Mammary epithelial cell (primary cell): ENCODE measurements at regions not wholly inside any gene's neighbourhood (a gene's known extent, or its start where the extent isn't known, plus 50 kb on each side); places are given as distances from the start of the nearest gene placed in this dataset.

Experiments
- CTCF ChIP-seq, 2 donors: IDR thresholded peaks in 1 of 2; conservative IDR thresholded peaks in 1 of 2; 2 replicates each; pipeline ENCODE4 v1.5.1; 2011 to 2012; ENCODE audit warnings: inconsistent platforms in 2 of 2, low read length in 2 of 2, mild to moderate bottlenecking in 2 of 2, control low read depth in 1 of 2, low read depth in 1 of 2; ENCODE audit not compliant: insufficient read depth in 1 of 2; ENCODE audit errors: extremely low read depth in 1 of 2
- EZH2 ChIP-seq: IDR thresholded peaks from 2 replicates; pipeline ENCODE4 v1.6.1; 2012; ENCODE audit warnings: low read length, inconsistent platforms, borderline replicate concordance

DNA sequence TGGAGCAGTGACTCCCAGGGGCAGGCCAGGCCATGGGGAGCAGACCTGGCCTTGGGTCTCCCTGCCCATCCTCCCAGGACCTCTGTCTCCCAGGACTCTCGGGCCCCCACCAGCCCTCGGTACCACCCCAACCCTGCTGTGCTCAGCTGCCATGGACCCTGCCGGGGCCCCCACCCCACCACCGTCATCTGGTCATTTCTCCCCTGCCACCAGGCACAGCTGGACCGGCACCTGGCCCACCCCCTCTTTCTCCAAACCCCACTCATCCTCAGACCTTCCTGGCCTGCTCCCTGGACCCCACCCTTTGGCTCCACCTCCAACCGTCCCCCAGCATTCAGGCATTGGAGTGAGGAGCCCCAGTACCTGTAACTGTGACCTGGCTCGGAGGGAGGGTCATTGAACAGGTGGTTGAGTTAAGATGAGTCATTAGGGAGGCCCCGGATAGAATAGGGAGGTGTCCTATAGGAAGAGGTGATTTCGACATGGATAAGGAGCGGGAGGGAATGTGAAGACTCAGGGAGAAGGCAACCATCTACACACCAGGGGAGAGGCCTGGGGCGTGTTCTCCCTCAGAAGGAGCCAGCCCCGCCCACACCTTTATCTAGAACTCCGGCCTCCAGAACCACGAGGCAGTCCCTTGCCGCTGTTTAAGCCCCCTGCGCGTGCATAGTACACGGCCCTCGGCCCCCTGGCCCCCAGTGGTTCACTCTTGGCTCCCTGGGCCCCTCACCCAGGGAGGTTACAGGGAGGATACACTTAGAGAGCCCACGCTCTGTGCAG is 1395.9 kb downstream of the BRD1 start:
- TF ChIP-seq CTCF (conservative IDR thresholded peaks at IDR 0.05 in 1 of 2, IDR thresholded peaks at IDR 0.05 in 1 of 2; ENCODE audit: extremely low read depth in 1 of 2, insufficient read depth in 1 of 2, low read depth in 1 of 2, low read length in 2 of 2) (no peak), EZH2 (no peak)
